ENCODE measurements at regions not wholly inside any gene's neighbourhood (a gene's known extent, or its start where the extent isn't known, plus 50 kb on each side); places are given as distances from the start of the nearest gene placed in this dataset.

GRCh38 chr2:16239296-16239850 lies 299.0 kb downstream of the MYCN start:
- TF ChIP-seq, protein P1, sequence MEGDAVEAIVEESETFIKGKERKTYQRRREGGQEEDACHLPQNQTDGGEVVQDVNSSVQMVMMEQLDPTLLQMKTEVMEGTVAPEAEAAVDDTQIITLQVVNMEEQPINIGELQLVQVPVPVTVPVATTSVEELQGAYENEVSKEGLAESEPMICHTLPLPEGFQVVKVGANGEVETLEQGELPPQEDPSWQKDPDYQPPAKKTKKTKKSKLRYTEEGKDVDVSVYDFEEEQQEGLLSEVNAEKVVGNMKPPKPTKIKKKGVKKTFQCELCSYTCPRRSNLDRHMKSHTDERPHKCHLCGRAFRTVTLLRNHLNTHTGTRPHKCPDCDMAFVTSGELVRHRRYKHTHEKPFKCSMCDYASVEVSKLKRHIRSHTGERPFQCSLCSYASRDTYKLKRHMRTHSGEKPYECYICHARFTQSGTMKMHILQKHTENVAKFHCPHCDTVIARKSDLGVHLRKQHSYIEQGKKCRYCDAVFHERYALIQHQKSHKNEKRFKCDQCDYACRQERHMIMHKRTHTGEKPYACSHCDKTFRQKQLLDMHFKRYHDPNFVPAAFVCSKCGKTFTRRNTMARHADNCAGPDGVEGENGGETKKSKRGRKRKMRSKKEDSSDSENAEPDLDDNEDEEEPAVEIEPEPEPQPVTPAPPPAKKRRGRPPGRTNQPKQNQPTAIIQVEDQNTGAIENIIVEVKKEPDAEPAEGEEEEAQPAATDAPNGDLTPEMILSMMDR (conservative IDR thresholded peaks at IDR 0.05; ENCODE audit: low read length) = no peak
- TF ChIP-seq EZH2phosphoT487 (IDR thresholded peaks at IDR 0.05; ENCODE audit: borderline replicate concordance) = no peak
